Superior temporal gyrus (tissue), 1 donor: ENCODE measurements at regions not wholly inside any gene's neighbourhood (a gene's known extent, or its start where the extent isn't known, plus 50 kb on each side); places are given as distances from the start of the nearest gene placed in this dataset.
"Not testable (repeated sequence)": the region's sequence is repeated elsewhere in the genome, so short reads cannot be mapped to it uniquely, and the experiment has no call there.

ENCODE experiments used
- DNase-seq: peaks from one replicate; pipeline ENCODE4 v3.0.0-alpha.2; 2016; ENCODE audit errors: extremely low spot score

- DNase-seq: no peak
Observed at GRCh38 chr4:103415801-103416200, 217.7 kb upstream of the CENPE start.

GRCh38 chr4:103412646-103413045, 214.5 kb upstream of the CENPE start:
- DNase-seq: not testable (repeated sequence)

- no peak for DNase-seq
Observed at GRCh38 chr4:103410386-103410785, 212.2 kb upstream of the CENPE start.

DNA sequence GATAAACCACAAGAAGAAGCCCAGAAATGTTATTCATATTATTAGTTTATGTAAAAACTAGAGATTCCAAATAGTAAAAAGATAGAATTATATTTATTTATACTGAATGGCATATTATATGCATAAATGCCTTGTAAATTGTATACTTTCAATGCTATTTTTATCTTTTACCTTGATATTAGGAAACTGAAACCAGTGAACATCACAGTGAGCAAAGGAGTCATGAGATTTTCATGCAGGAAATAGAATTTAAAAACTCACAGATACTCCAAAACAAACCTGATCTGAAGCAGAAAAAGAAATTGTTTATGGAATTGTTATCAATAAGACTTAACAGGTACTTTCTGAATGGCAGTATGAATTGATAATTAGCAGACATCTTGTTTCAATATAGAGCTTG, 207.3 kb upstream of the CENPE start:
- no peak for DNase-seq

GRCh38 chr4:103403619-103404018, 205.5 kb upstream of the CENPE start:
- no peak for DNase-seq

GRCh38 chr4:103402198-103402597, 204.1 kb upstream of the CENPE start:
- DNase-seq: no peak

DNA sequence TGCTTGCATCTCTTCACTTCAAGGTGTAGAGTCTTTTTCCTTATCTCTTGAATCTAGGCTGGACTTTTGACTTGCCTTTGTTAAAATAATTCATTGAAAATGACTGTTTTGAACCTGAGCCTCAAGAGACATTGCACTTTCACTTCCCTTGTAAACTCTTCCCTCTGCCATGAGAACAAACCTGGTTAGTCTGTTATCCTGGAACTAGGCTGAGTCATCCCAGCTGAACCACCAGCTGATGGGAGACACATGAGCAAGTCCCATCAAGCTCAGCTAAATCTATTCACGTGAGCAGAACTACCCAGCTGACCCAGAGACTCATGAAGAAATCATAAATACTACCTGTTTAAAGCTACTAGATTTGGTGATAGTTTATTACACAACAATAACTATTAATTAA, 202.3 kb upstream of the CENPE start:
- DNase-seq: no peak

- no peak for DNase-seq
Observed at GRCh38 chr4:103397541-103397940, 199.4 kb upstream of the CENPE start.

- not testable (repeated sequence) for DNase-seq
Observed at GRCh38 chr4:103387508-103388011, 189.4 kb upstream of the CENPE start.

DNA sequence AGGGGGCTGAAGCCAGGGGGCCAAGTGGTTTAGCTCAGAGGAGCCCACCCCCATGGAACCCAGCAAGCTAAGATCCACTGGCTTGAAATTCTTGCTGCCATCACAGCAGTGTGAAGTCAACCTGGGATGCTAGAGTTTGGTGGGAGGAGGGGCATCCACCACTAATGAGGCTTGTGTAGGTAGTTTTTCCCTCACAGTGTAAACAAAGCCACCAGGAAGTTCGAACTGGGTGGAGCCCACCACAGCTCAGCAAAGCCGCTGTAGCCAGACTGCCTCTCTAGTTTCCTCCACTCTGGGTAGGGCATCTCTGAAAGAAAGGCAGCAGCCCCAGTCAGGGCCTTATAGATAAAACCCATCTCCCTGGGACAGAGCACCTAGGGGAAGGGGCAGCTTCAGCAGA, 187.4 kb upstream of the CENPE start:
- not testable (repeated sequence) for DNase-seq

DNA sequence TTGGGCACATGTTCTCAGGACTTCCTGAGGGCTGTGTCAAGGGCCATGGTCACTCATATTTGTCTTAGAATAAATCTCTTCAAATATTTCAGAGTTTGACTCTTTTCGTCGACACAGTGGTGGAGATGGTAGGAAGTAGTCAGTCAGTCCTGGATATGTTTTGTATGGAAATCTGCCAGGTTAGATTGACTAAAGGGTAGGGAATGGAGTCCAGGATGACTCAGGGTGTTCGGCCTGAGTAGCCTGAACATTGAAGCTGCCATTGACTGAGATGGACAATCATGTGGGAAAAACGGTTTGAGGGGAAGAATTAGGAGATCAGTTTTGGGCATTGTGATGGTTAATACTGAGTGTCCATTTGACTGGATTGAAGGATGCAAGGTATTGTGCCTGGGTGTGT, 177.1 kb upstream of the CENPE start:
- DNase-seq: no peak

DNA sequence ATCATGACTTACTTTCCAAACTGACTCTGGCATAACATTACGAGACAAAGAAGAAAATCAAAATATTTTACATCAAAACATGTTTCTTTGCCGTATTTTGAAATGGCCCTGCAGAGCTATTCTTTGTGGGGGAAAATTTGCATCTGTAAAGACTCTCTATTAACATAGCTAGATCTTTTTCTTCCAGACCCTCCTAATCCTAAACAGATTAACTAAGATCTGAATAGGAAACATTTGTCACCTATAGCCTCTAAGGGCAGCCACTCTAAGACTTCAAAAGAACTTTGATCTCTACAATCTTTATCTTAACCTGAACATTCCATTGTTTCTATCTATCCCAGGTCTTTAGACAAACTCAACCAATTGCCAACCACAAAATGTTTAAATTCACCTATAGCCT, 176.6 kb upstream of the CENPE start:
- DNase-seq: no peak

DNA sequence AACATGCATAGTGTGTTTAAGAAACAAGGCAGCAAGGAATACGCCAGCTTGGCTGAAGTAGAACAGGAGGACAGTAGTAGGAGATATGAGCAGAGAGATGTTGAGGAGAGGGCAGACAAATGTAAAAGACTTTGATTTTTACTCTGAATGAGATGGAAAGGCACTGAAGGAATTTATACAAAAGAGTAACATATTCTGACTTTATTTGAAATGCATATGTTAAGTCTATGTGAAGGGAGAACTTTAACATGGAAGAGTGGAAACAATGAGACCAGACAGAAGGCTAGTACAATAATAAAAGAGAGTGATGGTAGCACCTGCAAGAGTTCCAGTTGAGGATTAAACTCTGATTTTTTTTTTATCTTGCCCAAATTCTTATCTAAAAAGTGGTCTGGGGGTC, 176.2 kb upstream of the CENPE start:
- DNase-seq: no peak

DNA sequence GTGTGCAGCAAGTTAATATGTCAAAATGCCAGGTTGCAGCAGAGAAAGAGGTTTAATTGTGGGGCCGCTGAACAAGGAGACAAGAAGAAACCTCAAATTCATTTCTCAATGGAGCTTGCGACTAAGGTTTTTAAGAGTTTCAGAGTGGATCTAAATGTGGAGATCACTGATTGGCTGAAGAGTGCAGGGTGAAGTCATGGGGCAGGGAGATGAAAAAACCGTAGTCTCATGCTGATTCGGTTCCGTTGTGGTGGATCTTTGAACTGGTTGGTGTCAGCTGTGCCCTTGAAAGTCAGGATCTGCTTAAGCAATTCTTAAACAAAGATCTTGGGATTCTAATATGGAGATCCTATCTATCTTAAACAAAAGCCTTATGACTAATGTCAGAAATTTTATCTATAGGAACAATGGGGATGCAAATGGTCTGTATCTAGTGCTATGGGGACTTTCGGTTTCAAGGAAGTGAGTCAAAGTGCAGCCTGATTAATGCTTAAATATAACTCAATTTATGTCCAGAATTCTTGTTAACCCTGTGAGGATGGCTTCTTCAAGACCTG, 173.9 kb upstream of the CENPE start:
- no peak for DNase-seq

GRCh38 chr4:103370336-103370735, 172.2 kb upstream of the CENPE start:
- no peak for DNase-seq

DNA sequence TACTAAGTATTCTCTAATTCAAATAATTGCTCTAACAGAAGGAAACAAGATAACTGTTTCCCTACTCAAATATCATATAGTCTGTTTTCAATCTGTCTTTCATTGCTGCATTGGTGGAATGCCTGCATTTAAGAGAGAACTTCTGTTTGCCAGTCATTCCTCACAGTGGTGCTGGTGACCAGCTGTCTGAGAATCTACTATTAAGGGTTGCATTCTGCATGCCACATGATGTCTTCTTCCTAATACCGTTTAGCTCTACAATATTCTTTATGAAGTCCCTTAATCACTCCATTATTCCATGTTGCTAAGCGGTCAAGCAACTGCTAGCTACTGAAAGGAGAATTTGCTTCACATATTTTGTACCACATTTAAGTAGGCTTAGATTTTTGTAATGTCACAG, 167.1 kb upstream of the CENPE start:
- DNase-seq: no peak

- no peak for DNase-seq
Observed at GRCh38 chr4:103364083-103364482, 165.9 kb upstream of the CENPE start.

- no peak for DNase-seq
Observed at GRCh38 chr4:103361926-103362325, 163.8 kb upstream of the CENPE start.

GRCh38 chr4:103359900-103360299, 161.8 kb upstream of the CENPE start:
- no peak for DNase-seq

DNA sequence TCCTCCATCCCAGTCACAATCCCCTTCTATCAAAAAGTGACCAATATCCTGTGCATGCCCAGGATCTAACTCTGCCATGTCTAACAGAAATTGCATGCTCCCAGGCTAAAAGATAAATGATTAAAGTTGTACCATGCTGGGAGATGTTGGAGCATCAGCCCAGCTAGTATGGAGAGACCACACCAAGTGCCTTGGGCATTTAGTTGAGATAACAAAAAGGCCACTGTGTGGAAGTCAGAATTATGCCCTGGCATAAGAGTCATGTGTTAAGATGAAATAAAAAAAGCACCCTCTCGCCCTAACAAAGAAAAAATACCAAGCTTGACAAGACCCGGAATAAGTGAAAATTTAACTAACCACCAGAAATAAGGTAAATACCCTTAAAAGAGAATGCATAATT, 155.9 kb upstream of the CENPE start:
- no peak for DNase-seq

- no peak for DNase-seq
Observed at GRCh38 chr4:103329642-103330041, 131.5 kb upstream of the CENPE start.

DNA sequence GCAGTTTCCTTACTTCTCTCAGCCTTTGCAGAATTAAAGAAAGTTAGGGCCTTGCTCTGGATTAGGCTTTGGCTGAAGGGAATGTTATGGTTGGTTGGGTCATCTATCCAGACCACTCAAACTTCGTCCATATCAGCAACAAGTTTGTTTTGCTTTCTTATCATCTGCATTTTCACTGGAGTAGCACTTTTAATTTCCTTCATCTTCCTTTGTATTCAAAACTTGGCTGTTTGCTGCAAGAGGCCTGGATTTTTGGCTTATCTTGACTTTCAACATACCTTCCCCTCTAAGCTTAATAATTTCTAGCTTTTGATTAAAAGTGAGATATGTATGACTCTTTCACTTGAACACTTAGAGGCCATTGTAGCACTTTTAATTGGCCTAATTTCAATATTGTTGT, 126.7 kb upstream of the CENPE start:
- no peak for DNase-seq

DNA sequence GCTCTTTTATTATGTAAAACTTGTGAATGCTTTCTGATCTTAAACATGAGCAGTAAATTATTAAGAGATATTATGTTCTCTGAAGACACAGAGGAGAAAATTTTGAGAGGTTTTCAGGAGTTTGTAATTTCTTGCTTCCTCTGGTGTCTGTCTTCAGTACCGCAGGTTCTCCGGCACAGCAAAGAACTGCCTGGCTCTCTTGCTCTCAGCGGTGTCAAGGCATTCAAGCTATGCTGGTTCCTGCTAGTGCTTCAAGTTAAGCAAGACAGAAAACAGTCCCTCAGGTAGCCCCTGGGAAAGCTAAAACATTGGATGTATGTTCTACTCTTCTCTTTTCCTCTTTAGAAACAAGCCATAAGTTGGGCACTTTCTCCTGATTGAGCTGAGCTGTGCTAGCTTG, 120.2 kb upstream of the CENPE start:
- DNase-seq: no peak

- DNase-seq: no peak
Observed at GRCh38 chr4:103308248-103308561, 110.1 kb upstream of the CENPE start.
